PC-3 (cell line): ENCODE measurements at regions not wholly inside any gene's neighbourhood (a gene's known extent, or its start where the extent isn't known, plus 50 kb on each side); places are given as distances from the start of the nearest gene placed in this dataset.

Source experiments
- ATAC-seq: fragments of 200-7000 bp; cut with Tn5 transposase; 2 replicates; pipeline ENCODE4 v1.9.1; 2020; ENCODE audit warnings: mild to moderate bottlenecking, moderate library complexity
- BruUV-seq: library from RNA; stranded (reverse); fragments of 400-500 nt; replicated peaks from 2 replicates; lab custom pipeline; 2021; lab: Mats Ljungman, UMichigan
- CTCF ChIA-PET: fragments of 300-600 bp; sonication (Branson Sonifier 250); formaldehyde crosslinking; loops from one replicate; lab custom pipeline; 2022; ENCODE audit warnings: antibody characterized with exemption; lab: Charles Lee
- POLR2A ChIA-PET: fragments of 300-600 bp; sonication (Branson Sonifier 250); formaldehyde crosslinking; loops from one replicate; lab custom pipeline; 2022; ENCODE audit warnings: antibody characterized with exemption; ENCODE audit not compliant: unreplicated experiment; lab: Charles Lee
- DNase-seq: peaks from one replicate; pipeline ENCODE4 v3.0.0-alpha.2; 2015
- H2AFZ ChIP-seq: fragments of 300-600 bp; sonication (generic); 2 replicates; pipeline ENCODE4 v1.6.0; 2016; ENCODE audit warnings: antibody characterized with exemption, low read length
- H3F3A ChIP-seq: fragments of 300-600 bp; sonication (generic); one replicate; pipeline ENCODE4 v1.6.0; 2017; ENCODE audit warnings: antibody characterized with exemption, low read length, control low read depth, mild to moderate bottlenecking; ENCODE audit not compliant: unreplicated experiment
- H3K27ac ChIP-seq: fragments of 300-600 bp; sonication (generic); 2 replicates; pipeline ENCODE4 v1.5.1; 2016; ENCODE audit warnings: mild to moderate bottlenecking, low read length
- H3K27me3 ChIP-seq: fragments of 300-600 bp; sonication (generic); 2 replicates; pipeline ENCODE4 v1.6.1; 2016; ENCODE audit warnings: low read length, mixed read lengths
- H3K36me3 ChIP-seq: fragments of 300-600 bp; sonication (generic); 2 replicates; pipeline ENCODE4 v1.6.1; 2016; ENCODE audit warnings: low read depth, mixed run types, low read length, mixed read lengths
- H3K4me1 ChIP-seq: fragments of 300-600 bp; sonication (generic); 2 replicates; pipeline ENCODE4 v1.5.1; 2016; ENCODE audit warnings: low read length; ENCODE audit not compliant: insufficient read depth
- H3K4me2 ChIP-seq: fragments of 300-600 bp; sonication (generic); 2 replicates; pipeline ENCODE4 v1.6.0; 2016; ENCODE audit warnings: low read length
- H3K4me3 ChIP-seq: fragments of 300-600 bp; sonication (generic); 2 replicates; pipeline ENCODE4 v1.5.1; 2016; ENCODE audit warnings: mild to moderate bottlenecking, low read length, mixed read lengths
- H3K79me2 ChIP-seq: fragments of 300-600 bp; sonication (generic); 2 replicates; pipeline ENCODE4 v1.6.1; 2017; ENCODE audit warnings: low read length, mixed read lengths
- H3K9ac ChIP-seq: fragments of 300-600 bp; sonication (generic); 2 replicates; pipeline ENCODE4 v1.6.0; 2016; ENCODE audit warnings: mild to moderate bottlenecking, low read length
- H3K9me2 ChIP-seq: fragments of 300-600 bp; sonication (generic); replicated peaks from 2 replicates; pipeline ENCODE4 v1.6.1; 2016; ENCODE audit warnings: mixed run types, low read length, mixed read lengths
- H3K9me3 ChIP-seq: fragments of 300-600 bp; sonication (generic); 2 replicates; pipeline ENCODE4 v1.6.1; 2016; ENCODE audit warnings: low read length, mixed read lengths
- H4K20me1 ChIP-seq: fragments of 300-600 bp; sonication (generic); 2 replicates; pipeline ENCODE4 v1.6.1; 2016; ENCODE audit warnings: low read length, mixed read lengths
- EZH2 ChIP-seq: fragments of 300-600 bp; sonication (generic); IDR thresholded peaks from one replicate; pipeline ENCODE4 v1.6.1; 2017; ENCODE audit warnings: antibody characterized with exemption, mild to moderate bottlenecking, low read length; ENCODE audit not compliant: unreplicated experiment
- EZH2phosphoT487 ChIP-seq: fragments of 300-600 bp; sonication (generic); IDR thresholded peaks from 2 replicates; pipeline ENCODE4 v1.6.1; 2018; ENCODE audit warnings: mild to moderate bottlenecking, antibody characterized with exemption, low read length, borderline replicate concordance
- intact Hi-C: fragments of 100-400 bp; cut with micrococcal nuclease; formaldehyde crosslinking; loops from 2 replicates; pipeline ENCODE4 v1.9.0; 2023
- TF ChIP-seq, protein P1 (sequence below): fragments of 300-600 bp; sonication (generic); conservative IDR thresholded peaks from 2 replicates; pipeline ENCODE4 v1.5.1; 2017; ENCODE audit warnings: antibody characterized with exemption, low read depth, mild to moderate bottlenecking, low read length

GRCh38 chr10:44201011-44201410 is 183.9 kb downstream of the CXCL12 start:
- no peaks in the 10 kb centered on the region for H3F3A ChIP-seq
- H3K9ac ChIP-seq, result no peak overlapping the region
- H3K79me2 ChIP-seq, result no peaks in the 10 kb centered on the region
- H3K9me2 ChIP-seq, result no peaks in the 10 kb centered on the region
- H3K27ac ChIP-seq, result no peak overlapping the region
- no peak overlapping the region for H3K4me2 ChIP-seq
- peaks cover 16% of the 10 kb centered on the region for H3K27me3 ChIP-seq
- no peaks in the 10 kb centered on the region for H4K20me1 ChIP-seq
- ChIA-PET CTCF (no interaction called here), POLR2A (no interaction called here)
- intact Hi-C loops, result no loop called here
- no peak for DNase-seq
- H3K36me3 ChIP-seq, result no peaks in the 10 kb centered on the region
- no peaks in the 10 kb centered on the region for H3K4me1 ChIP-seq
- H3K4me3 ChIP-seq, result no peak overlapping the region
- ATAC-seq, result no peak
- TF ChIP-seq EZH2phosphoT487 (no peak), EZH2 (no peak)
- TF ChIP-seq, protein P1, sequence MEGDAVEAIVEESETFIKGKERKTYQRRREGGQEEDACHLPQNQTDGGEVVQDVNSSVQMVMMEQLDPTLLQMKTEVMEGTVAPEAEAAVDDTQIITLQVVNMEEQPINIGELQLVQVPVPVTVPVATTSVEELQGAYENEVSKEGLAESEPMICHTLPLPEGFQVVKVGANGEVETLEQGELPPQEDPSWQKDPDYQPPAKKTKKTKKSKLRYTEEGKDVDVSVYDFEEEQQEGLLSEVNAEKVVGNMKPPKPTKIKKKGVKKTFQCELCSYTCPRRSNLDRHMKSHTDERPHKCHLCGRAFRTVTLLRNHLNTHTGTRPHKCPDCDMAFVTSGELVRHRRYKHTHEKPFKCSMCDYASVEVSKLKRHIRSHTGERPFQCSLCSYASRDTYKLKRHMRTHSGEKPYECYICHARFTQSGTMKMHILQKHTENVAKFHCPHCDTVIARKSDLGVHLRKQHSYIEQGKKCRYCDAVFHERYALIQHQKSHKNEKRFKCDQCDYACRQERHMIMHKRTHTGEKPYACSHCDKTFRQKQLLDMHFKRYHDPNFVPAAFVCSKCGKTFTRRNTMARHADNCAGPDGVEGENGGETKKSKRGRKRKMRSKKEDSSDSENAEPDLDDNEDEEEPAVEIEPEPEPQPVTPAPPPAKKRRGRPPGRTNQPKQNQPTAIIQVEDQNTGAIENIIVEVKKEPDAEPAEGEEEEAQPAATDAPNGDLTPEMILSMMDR, result no peak
- no peak overlapping the region for H2AFZ ChIP-seq
- no TSS peak for BruUV-seq
- H3K9me3 ChIP-seq, result no peaks in the 10 kb centered on the region; the same call in 1 of the 2 replicates

- no peak overlapping the region for H3K9ac ChIP-seq
- BruUV-seq, result no TSS peak
- no peaks in the 10 kb centered on the region for H4K20me1 ChIP-seq
- ChIA-PET POLR2A (no interaction called here), CTCF (no interaction called here)
- no peak for TF ChIP-seq EZH2phosphoT487
- TF ChIP-seq EZH2, result no peak
- TF ChIP-seq, protein P1, result no peak
- no peak overlapping the region for H3K4me2 ChIP-seq
- peaks cover 4% of the 10 kb centered on the region; the same call in 1 of the 2 replicates for H3K4me1 ChIP-seq
- intact Hi-C loops, result no loop called here
- no peak for ATAC-seq
- no peaks in the 10 kb centered on the region for H3K9me2 ChIP-seq
- H2AFZ ChIP-seq, result no peak overlapping the region
- H3K27me3 ChIP-seq, result peaks cover 9% of the 10 kb centered on the region
- H3K36me3 ChIP-seq, result no peaks in the 10 kb centered on the region
- no peaks in the 10 kb centered on the region for H3F3A ChIP-seq
- no peak overlapping the region for H3K27ac ChIP-seq
- no peak overlapping the region for H3K4me3 ChIP-seq
- no peaks in the 10 kb centered on the region for H3K79me2 ChIP-seq
- H3K9me3 ChIP-seq, result no peaks in the 10 kb centered on the region; the same call in 1 of the 2 replicates
- DNase-seq, result no peak
These were observed 184.8 kb downstream of the CXCL12 start for GRCh38 chr10:44199991-44200655.

DNA sequence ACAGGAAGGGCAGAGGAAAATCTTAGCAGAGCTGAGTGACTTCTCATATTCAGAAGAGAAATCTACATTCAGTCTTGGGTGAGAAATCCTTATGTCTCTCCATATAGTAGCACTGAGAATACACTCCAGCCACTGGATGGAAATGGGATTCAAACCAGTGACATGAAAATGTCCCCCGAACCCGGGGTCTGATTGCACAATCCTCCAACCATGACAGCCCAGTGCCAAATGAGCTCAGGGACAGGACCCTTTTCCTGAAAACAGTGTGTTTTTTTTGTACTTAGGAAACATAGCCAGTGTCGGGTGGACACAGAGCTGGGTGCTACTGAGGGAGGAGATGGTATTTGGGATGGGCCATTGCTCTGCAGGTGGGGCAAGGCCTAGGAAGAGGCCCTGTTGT is 185.6 kb downstream of the CXCL12 start:
- TF ChIP-seq EZH2, result no peak
- TF ChIP-seq EZH2phosphoT487, result no peak
- TF ChIP-seq, protein P1, result no peak
- H3K4me3 ChIP-seq, result no peak overlapping the region
- ATAC-seq, result no peak
- BruUV-seq, result no TSS peak
- H3K9ac ChIP-seq, result no peak overlapping the region
- H3F3A ChIP-seq, result no peaks in the 10 kb centered on the region
- no peaks in the 10 kb centered on the region for H4K20me1 ChIP-seq
- no peak overlapping the region for H3K4me2 ChIP-seq
- no peak overlapping the region for H2AFZ ChIP-seq
- ChIA-PET CTCF (no interaction called here), POLR2A (no interaction called here)
- no peak overlapping the region for H3K27ac ChIP-seq
- H3K4me1 ChIP-seq, result peaks cover 4% of the 10 kb centered on the region; the same call in 1 of the 2 replicates
- H3K36me3 ChIP-seq, result no peaks in the 10 kb centered on the region
- intact Hi-C loops, result no loop called here
- no peak for DNase-seq
- no peaks in the 10 kb centered on the region for H3K9me2 ChIP-seq
- H3K79me2 ChIP-seq, result no peaks in the 10 kb centered on the region
- H3K9me3 ChIP-seq, result no peaks in the 10 kb centered on the region; the same call in 1 of the 2 replicates
- peaks cover under 1% of the 10 kb centered on the region; the same call in 1 of the 2 replicates for H3K27me3 ChIP-seq
